ENCODE measurements at regions not wholly inside any gene's neighbourhood (a gene's known extent, or its start where the extent isn't known, plus 50 kb on each side); places are given as distances from the start of the nearest gene placed in this dataset.

- ATAC-seq = no peak
- WGBS, 2 donors = 77 to 84% methylated on average over 2 of the region's 2 CpGs
- no peak overlapping the region for H3K4me3 ChIP-seq
Measured at GRCh38 chr13:87868731-87869130, 197.6 kb downstream of the SLITRK5 start.

GRCh38 chr13:87872813-87873212 lies 201.6 kb downstream of the SLITRK5 start:
- WGBS, 2 donors = 73 to 79% methylated on average over 2 of the region's 2 CpGs

More at GRCh38 chr13:87868731-87869130, 197.6 kb downstream of the SLITRK5 start:
- Histone ChIP-seq H3K4me1 (no peaks in the 10 kb centered on the region), H3K27me3 (no peaks in the 10 kb centered on the region), H3K27ac (no peak overlapping the region), H3K9me3 (peaks cover 0 to 7% (median 0%) of the 10 kb centered on the region in 11 donors), H3K36me3 (no peaks in the 10 kb centered on the region)
- DNase-seq = no peak
- intact Hi-C loops (cut with DNase I) = no loop called here
- no peak for TF ChIP-seq CTCF (IDR thresholded peaks at IDR 0.05)

GRCh38 chr13:87877477-87877876 lies 206.3 kb downstream of the SLITRK5 start:
- no peaks in the 10 kb centered on the region for H3K27me3 ChIP-seq
- peaks cover 0 to 7% (median 0%) of the 10 kb centered on the region in 11 donors for H3K9me3 ChIP-seq
- 62% methylated on average over 2 of the region's 2 CpGs for WGBS, 2 donors
- DNase-seq = no peak
- H3K36me3 ChIP-seq = no peaks in the 10 kb centered on the region
- no peak overlapping the region for H3K27ac ChIP-seq
- intact Hi-C loops (cut with DNase I) = no loop called here
- TF ChIP-seq CTCF (IDR thresholded peaks at IDR 0.05) = no peak
- H3K4me3 ChIP-seq = no peak overlapping the region
- no peak for ATAC-seq
- no peaks in the 10 kb centered on the region for H3K4me1 ChIP-seq

More at GRCh38 chr13:87872813-87873212, 201.6 kb downstream of the SLITRK5 start:
- no peaks in the 10 kb centered on the region for H3K27me3 ChIP-seq
- no peaks in the 10 kb centered on the region for H3K36me3 ChIP-seq
- no peak overlapping the region for H3K4me3 ChIP-seq
- TF ChIP-seq CTCF (IDR thresholded peaks at IDR 0.05) = no peak
- DNase-seq = no peak
- intact Hi-C loops (cut with DNase I) = no loop called here
- H3K9me3 ChIP-seq = peaks cover 0 to 7% (median 0%) of the 10 kb centered on the region in 11 donors
- H3K27ac ChIP-seq = no peak overlapping the region
- ATAC-seq = no peak
- H3K4me1 ChIP-seq = no peaks in the 10 kb centered on the region

- TF ChIP-seq CTCF (IDR thresholded peaks at IDR 0.05) = no peak
- no peaks in the 10 kb centered on the region for H3K4me1 ChIP-seq
- no peaks in the 10 kb centered on the region for H3K36me3 ChIP-seq
- ATAC-seq (no peak), DNase-seq (no peak)
- peaks cover 0 to 7% (median 0%) of the 10 kb centered on the region in 11 donors for H3K9me3 ChIP-seq
- H3K27ac ChIP-seq = no peak overlapping the region
- H3K27me3 ChIP-seq = no peaks in the 10 kb centered on the region
- H3K4me3 ChIP-seq = no peak overlapping the region
- intact Hi-C loops (cut with DNase I) = no loop called here
Measured at GRCh38 chr13:87878706-87879105, 207.5 kb downstream of the SLITRK5 start.

Measured in heart right ventricle (tissue), 16 donors.